ENCODE measurements at regions not wholly inside any gene's neighbourhood (a gene's known extent, or its start where the extent isn't known, plus 50 kb on each side); places are given as distances from the start of the nearest gene placed in this dataset.
"Not testable (repeated sequence)": the region's sequence is repeated elsewhere in the genome, so short reads cannot be mapped to it uniquely, and the experiment has no call there.

GRCh38 chr2:138877421-138877820 lies 97.2 kb upstream of the NXPH2 start:
- WGBS: 76% methylated on average over 3 of the region's 3 CpGs
- Histone ChIP-seq H3K27me3 (ENCODE audit: control insufficient read depth in 4 of 4, insufficient read depth in 4 of 4, low read length in 3 of 4) (no peaks in the 10 kb centered on the region), H3K9me3 (ENCODE audit: control insufficient read depth in 4 of 4, low read length in 3 of 4) (no peaks in the 10 kb centered on the region), H3K9ac (ENCODE audit: low read depth in 1 of 2, low read length in 2 of 2) (no peak overlapping the region), H3K4me1 (ENCODE audit: control insufficient read depth in 4 of 4, insufficient read depth in 4 of 4, low read length in 3 of 4) (no peaks in the 10 kb centered on the region), H3K36me3 (ENCODE audit: control insufficient read depth in 4 of 4, insufficient read depth in 3 of 4, low read depth in 1 of 4, low read length in 3 of 4) (no peaks in the 10 kb centered on the region), H3K4me3 (ENCODE audit: low read depth in 1 of 3, low read length in 3 of 3) (no peak overlapping the region), H3K27ac (ENCODE audit: low read depth in 1 of 2, low read length in 2 of 2) (no peak overlapping the region)
- no peak for DNase-seq (ENCODE audit: low spot score)
- no peak for TF ChIP-seq RXRA (IDR thresholded peaks at IDR 0.05)
- TF ChIP-seq JUND (IDR thresholded peaks at IDR 0.05): no peak

GRCh38 chr2:138874251-138874650 lies 94.1 kb upstream of the NXPH2 start:
- no peak for DNase-seq (ENCODE audit: low spot score)
- TF ChIP-seq ATF3 (IDR thresholded peaks at IDR 0.05): no peak
- TF ChIP-seq REST (IDR thresholded peaks at IDR 0.05): no peak
- TF ChIP-seq HNF4A (conservative IDR thresholded peaks at IDR 0.05): no peak
- TF ChIP-seq HNF4G (IDR thresholded peaks at IDR 0.05): no peak
- TF ChIP-seq FOXA1 (IDR thresholded peaks at IDR 0.05): no peak
- no peak for TF ChIP-seq FOXA2 (IDR thresholded peaks at IDR 0.05)
- no peak overlapping the region for H3K4me3 ChIP-seq (ENCODE audit: low read depth in 1 of 3, low read length in 3 of 3)
- no peaks in the 10 kb centered on the region for H3K4me1 ChIP-seq (ENCODE audit: control insufficient read depth in 4 of 4, insufficient read depth in 4 of 4, low read length in 3 of 4)
- no peaks in the 10 kb centered on the region for H3K9me3 ChIP-seq (ENCODE audit: control insufficient read depth in 4 of 4, low read length in 3 of 4)
- no peak overlapping the region for H3K27ac ChIP-seq (ENCODE audit: low read depth in 1 of 2, low read length in 2 of 2)
- H3K9ac ChIP-seq (ENCODE audit: low read depth in 1 of 2, low read length in 2 of 2): no peak overlapping the region
- H3K36me3 ChIP-seq (ENCODE audit: control insufficient read depth in 4 of 4, insufficient read depth in 3 of 4, low read depth in 1 of 4, low read length in 3 of 4): no peaks in the 10 kb centered on the region
- no peaks in the 10 kb centered on the region for H3K27me3 ChIP-seq (ENCODE audit: control insufficient read depth in 4 of 4, insufficient read depth in 4 of 4, low read length in 3 of 4)
- 64% methylated on average over 1 of the region's 1 CpG for WGBS

- not testable (repeated sequence) for H3K9ac ChIP-seq (ENCODE audit: low read depth in 1 of 2, low read length in 2 of 2); H3K9me3 ChIP-seq (ENCODE audit: control insufficient read depth in 4 of 4, low read length in 3 of 4); H3K27me3 ChIP-seq (ENCODE audit: control insufficient read depth in 4 of 4, insufficient read depth in 4 of 4, low read length in 3 of 4); H3K36me3 ChIP-seq (ENCODE audit: control insufficient read depth in 4 of 4, insufficient read depth in 3 of 4, low read depth in 1 of 4, low read length in 3 of 4); H3K27ac ChIP-seq (ENCODE audit: low read depth in 1 of 2, low read length in 2 of 2); DNase-seq (ENCODE audit: low spot score); H3K4me1 ChIP-seq (ENCODE audit: control insufficient read depth in 4 of 4, insufficient read depth in 4 of 4, low read length in 3 of 4); H3K4me3 ChIP-seq (ENCODE audit: low read depth in 1 of 3, low read length in 3 of 3)
- WGBS: 90% methylated on average over 9 of the region's 10 CpGs
These were observed 91.9 kb upstream of the NXPH2 start for GRCh38 chr2:138872116-138872515.

GRCh38 chr2:138871312-138871711 lies 91.1 kb upstream of the NXPH2 start:
- TF ChIP-seq REST (IDR thresholded peaks at IDR 0.05): no peak
- Histone ChIP-seq H3K4me3 (ENCODE audit: low read depth in 1 of 3, low read length in 3 of 3) (no peak overlapping the region), H3K9ac (ENCODE audit: low read depth in 1 of 2, low read length in 2 of 2) (no peak overlapping the region), H3K27ac (ENCODE audit: low read depth in 1 of 2, low read length in 2 of 2) (no peak overlapping the region), H3K9me3 (ENCODE audit: control insufficient read depth in 4 of 4, low read length in 3 of 4) (no peaks in the 10 kb centered on the region), H3K4me1 (ENCODE audit: control insufficient read depth in 4 of 4, insufficient read depth in 4 of 4, low read length in 3 of 4) (no peaks in the 10 kb centered on the region), H3K27me3 (ENCODE audit: control insufficient read depth in 4 of 4, insufficient read depth in 4 of 4, low read length in 3 of 4) (no peaks in the 10 kb centered on the region), H3K36me3 (ENCODE audit: control insufficient read depth in 4 of 4, insufficient read depth in 3 of 4, low read depth in 1 of 4, low read length in 3 of 4) (no peaks in the 10 kb centered on the region)
- DNase-seq (ENCODE audit: low spot score): no peak
- 85% methylated on average over 1 of the region's 1 CpG for WGBS

Data from liver (tissue), 7 donors.